Fibroblast of mammary gland (primary cell): ENCODE measurements at regions not wholly inside any gene's neighbourhood (a gene's known extent, or its start where the extent isn't known, plus 50 kb on each side); places are given as distances from the start of the nearest gene placed in this dataset.

Source experiments
- DNase-seq: peaks from one replicate; pipeline ENCODE4 v3.0.0-alpha.2; 2010; ENCODE audit warnings: low read depth
- H3K4me3 ChIP-seq: 2 replicates; pipeline ENCODE4 v1.5.1; 2011; ENCODE audit warnings: low read depth, mild to moderate bottlenecking, low read length, moderate library complexity; ENCODE audit not compliant: control insufficient read depth
- TF ChIP-seq, protein P1 (sequence below): conservative IDR thresholded peaks from 2 replicates; pipeline ENCODE4 v1.5.1; 2011; ENCODE audit warnings: low read depth, low read length, inconsistent platforms; ENCODE audit not compliant: control insufficient read depth, insufficient read depth

DNA sequence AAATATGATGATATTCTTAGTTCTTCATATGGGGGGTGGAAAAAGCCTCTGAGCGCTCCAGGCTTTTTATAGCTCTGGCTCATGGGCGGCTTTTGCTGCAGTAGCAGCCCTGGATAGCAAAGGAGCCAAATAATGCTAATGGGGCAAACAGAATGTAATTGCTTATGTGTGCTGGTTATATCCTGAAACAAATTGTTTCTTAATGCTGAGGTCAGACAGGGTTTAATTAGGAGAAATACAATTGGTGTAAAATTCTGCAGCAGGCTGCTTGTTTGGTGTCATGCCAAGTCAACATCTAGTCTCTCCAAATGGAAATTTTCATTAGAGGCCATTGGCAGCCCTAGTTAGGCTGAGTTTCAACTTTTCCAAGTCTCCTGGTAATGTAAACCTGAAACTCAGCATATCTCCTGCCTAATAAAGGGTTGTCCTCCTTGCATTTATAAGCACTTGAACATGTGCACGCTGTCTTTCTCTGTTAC lies 530.1 kb upstream of the NOX3 start:
- DNase-seq: no peak
- no peak overlapping the region for H3K4me3 ChIP-seq
- TF ChIP-seq, protein P1, sequence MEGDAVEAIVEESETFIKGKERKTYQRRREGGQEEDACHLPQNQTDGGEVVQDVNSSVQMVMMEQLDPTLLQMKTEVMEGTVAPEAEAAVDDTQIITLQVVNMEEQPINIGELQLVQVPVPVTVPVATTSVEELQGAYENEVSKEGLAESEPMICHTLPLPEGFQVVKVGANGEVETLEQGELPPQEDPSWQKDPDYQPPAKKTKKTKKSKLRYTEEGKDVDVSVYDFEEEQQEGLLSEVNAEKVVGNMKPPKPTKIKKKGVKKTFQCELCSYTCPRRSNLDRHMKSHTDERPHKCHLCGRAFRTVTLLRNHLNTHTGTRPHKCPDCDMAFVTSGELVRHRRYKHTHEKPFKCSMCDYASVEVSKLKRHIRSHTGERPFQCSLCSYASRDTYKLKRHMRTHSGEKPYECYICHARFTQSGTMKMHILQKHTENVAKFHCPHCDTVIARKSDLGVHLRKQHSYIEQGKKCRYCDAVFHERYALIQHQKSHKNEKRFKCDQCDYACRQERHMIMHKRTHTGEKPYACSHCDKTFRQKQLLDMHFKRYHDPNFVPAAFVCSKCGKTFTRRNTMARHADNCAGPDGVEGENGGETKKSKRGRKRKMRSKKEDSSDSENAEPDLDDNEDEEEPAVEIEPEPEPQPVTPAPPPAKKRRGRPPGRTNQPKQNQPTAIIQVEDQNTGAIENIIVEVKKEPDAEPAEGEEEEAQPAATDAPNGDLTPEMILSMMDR: no peak

DNA sequence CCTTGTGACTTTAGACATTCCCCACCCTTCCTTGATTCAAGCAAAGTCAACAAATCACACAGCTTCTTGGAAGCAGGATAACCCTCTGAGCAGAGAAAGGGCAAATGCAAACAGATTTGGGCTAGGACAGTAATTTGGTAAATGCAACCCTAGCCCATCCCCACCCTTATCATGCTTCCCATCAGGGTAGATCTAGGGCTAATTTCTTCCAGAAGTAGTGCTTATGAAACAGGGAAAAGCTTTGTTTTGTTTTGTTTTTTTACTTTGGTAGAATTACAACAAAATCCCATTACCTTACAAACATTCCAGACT lies 525.1 kb upstream of the NOX3 start:
- no peak for DNase-seq
- H3K4me3 ChIP-seq: no peak overlapping the region
- TF ChIP-seq, protein P1: no peak

DNA sequence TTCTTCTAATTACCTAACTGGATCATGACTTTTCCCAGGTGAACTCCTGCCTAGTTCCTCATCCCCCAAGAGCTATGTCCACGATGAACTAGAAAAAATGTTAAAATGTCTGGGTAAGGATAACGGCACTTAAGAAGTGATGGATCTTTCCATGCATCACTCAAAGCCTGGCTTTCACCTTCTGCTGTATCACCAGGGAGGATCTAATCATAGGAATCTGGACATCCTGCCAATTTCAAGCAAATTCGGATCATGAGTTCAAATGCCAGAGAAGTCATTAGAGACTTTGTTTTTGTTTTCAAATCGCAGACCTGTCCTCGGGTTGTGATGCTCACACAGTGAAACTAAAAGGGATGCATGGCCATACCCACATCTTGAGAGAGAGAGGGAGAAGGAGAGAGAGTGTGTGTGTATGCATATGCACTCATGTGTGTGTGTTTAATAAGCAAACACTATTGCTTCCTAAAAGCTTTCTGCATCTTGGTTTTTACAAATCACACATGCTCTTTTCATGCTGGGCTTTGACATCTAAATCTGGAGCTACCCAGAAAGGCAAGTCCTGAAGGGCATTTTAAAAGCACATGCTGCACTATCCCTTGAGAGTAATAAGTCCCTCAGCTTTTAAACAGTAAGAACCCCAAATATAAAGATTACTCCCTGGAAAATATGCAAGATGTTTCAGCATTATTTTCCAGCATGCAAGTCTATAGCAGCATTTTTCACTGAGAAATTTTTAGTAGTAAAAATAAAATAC lies 524.6 kb upstream of the NOX3 start:
- H3K4me3 ChIP-seq: no peak overlapping the region
- TF ChIP-seq, protein P1: no peak
- no peak for DNase-seq

DNA sequence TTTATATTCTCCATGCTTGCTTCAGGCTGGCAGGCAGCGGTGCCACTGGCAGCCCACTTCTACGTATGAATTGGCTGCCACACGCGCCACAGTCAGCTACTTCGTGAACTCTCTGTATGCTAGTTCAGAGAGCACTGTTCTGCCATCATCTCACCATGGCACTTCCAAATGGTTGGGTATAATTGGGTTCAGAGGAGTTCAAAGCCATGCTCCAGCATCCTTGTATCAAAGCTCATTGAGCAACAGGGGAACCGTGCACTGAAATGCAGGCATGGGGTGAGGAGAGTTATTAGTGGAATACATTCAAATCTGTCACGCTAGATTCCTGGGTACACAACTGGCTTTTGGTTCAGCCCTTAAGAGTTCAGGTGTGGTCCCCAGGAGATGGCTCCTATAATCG lies 519.9 kb upstream of the NOX3 start:
- no peak overlapping the region for H3K4me3 ChIP-seq
- no peak for DNase-seq
- TF ChIP-seq, protein P1: no peak

DNA sequence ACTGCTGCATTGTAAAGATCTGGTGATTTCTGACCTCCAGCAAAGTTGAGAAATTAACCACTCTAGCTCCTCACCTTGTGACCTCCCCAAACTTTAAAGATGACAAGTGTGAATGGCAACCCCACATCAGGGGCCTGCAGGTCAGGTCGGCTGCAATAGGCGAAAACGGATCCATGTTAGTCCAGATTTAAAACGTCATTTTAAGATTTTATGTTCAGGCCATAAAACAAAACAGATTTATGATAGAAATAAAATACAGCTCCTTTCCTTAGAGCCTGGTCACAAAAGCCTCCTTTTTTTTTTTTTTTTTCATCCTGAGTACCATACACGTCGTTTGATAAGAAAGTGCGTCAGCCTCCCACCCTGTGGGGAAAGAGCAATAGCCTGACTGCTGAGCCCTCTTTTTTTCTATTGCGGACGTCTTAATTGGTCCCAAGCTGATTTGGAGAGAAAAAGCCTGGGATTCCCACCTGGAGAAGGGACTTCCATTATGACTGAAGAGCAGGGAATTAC lies 519.2 kb upstream of the NOX3 start:
- no peak overlapping the region for H3K4me3 ChIP-seq
- no peak for DNase-seq
- TF ChIP-seq, protein P1: no peak

DNA sequence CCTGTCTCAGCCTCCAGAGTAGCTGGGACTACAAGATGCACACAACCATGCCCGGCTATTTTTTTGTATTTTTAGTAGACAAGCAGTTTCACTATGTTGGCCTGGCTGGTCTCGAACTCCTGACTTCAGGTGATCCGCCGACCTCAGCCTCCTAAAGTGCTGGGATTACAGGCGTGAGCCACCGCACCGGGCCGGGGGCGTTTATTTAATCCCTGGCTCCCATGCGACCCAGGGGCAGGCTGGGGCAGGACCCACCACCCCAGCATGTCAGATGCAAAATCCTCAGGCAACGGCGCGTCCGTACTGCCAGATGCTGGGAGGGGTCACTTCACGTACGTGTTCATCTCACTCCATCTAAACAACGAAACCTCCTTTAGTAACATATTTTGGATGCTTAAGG lies 518.7 kb upstream of the NOX3 start:
- DNase-seq: no peak
- TF ChIP-seq, protein P1: no peak
- no peak overlapping the region for H3K4me3 ChIP-seq
